ENCODE measurements at regions not wholly inside any gene's neighbourhood (a gene's known extent, or its start where the extent isn't known, plus 50 kb on each side); places are given as distances from the start of the nearest gene placed in this dataset.

- TF ChIP-seq POLR2AphosphoS5 (IDR thresholded peaks at IDR 0.05; ENCODE audit: low read depth, low read length): no peak
- TF ChIP-seq BRCA1 (IDR thresholded peaks at IDR 0.05; ENCODE audit: low read depth, low read length): no peak
These were observed 339.8 kb downstream of the FRK start for GRCh38 chr6:115720900-115721299.
